ENCODE measurements at regions not wholly inside any gene's neighbourhood (a gene's known extent, or its start where the extent isn't known, plus 50 kb on each side); places are given as distances from the start of the nearest gene placed in this dataset.
"Not testable (repeated sequence)": the region's sequence is repeated elsewhere in the genome, so short reads cannot be mapped to it uniquely, and the experiment has no call there.

GRCh38 chr9:33623658-33624586, 99.9 kb downstream of the ANKRD18B start:
- DNase-seq (ENCODE audit: low spot score) (peak; percentile 43), FAIRE-seq (no peak)

GRCh38 chr9:33628318-33628717, 104.3 kb downstream of the ANKRD18B start:
- FAIRE-seq; DNase-seq (ENCODE audit: low spot score): not testable (repeated sequence)

GRCh38 chr9:33628865-33629410, 104.9 kb downstream of the ANKRD18B start:
- DNase-seq (ENCODE audit: low spot score) (no peak), FAIRE-seq (no peak)

- FAIRE-seq (no peak), DNase-seq (ENCODE audit: low spot score) (no peak)
Measured at GRCh38 chr9:33633636-33634035, 109.6 kb downstream of the ANKRD18B start.

- DNase-seq (ENCODE audit: low spot score) (no peak), FAIRE-seq (no peak)
Measured at GRCh38 chr9:33637881-33638280, 113.8 kb downstream of the ANKRD18B start.

GRCh38 chr9:33638391-33638915, 114.4 kb downstream of the ANKRD18B start:
- DNase-seq (ENCODE audit: low spot score) (no peak), FAIRE-seq (no peak)

GRCh38 chr9:33645706-33646105, 121.7 kb downstream of the ANKRD18B start:
- DNase-seq (ENCODE audit: low spot score): no peak
- peak; percentile 37 for FAIRE-seq

- FAIRE-seq: no peak
- DNase-seq (ENCODE audit: low spot score): no peak
Measured at GRCh38 chr9:33649463-33649862, 125.4 kb downstream of the ANKRD18B start.

- FAIRE-seq (no peak), DNase-seq (ENCODE audit: low spot score) (no peak)
Measured at GRCh38 chr9:33651125-33651524, 127.1 kb downstream of the ANKRD18B start.

- DNase-seq (ENCODE audit: low spot score) (no peak), FAIRE-seq (no peak)
Measured at GRCh38 chr9:33659921-33660320, 135.4 kb upstream of the PRSS3 start.

GRCh38 chr9:33660772-33661171, 134.6 kb upstream of the PRSS3 start:
- DNase-seq (ENCODE audit: low spot score) (no peak), FAIRE-seq (no peak)

GRCh38 chr9:33661176-33661575, 134.2 kb upstream of the PRSS3 start:
- no peak for FAIRE-seq
- no peak for DNase-seq (ENCODE audit: low spot score)

- no peak for FAIRE-seq
- DNase-seq (ENCODE audit: low spot score): no peak
Measured at GRCh38 chr9:33662871-33663270, 132.5 kb upstream of the PRSS3 start.

- FAIRE-seq; DNase-seq (ENCODE audit: low spot score): not testable (repeated sequence)
Measured at GRCh38 chr9:33676194-33676745, 119.1 kb upstream of the PRSS3 start.

GRCh38 chr9:33676746-33677505, 118.4 kb upstream of the PRSS3 start:
- FAIRE-seq (no peak), DNase-seq (ENCODE audit: low spot score) (no peak)

- no peak for DNase-seq (ENCODE audit: low spot score)
- FAIRE-seq: no peak
Measured at GRCh38 chr9:33677506-33677809, 117.9 kb upstream of the PRSS3 start.

- FAIRE-seq (no peak), DNase-seq (ENCODE audit: low spot score) (no peak)
Measured at GRCh38 chr9:33677961-33678360, 117.4 kb upstream of the PRSS3 start.

GRCh38 chr9:33682551-33682950, 112.8 kb upstream of the PRSS3 start:
- DNase-seq (ENCODE audit: low spot score) (no peak), FAIRE-seq (no peak)

- no peak for FAIRE-seq
Measured at GRCh38 chr9:33684831-33685230, 110.5 kb upstream of the PRSS3 start.

GRCh38 chr9:33686942-33687341, 108.4 kb upstream of the PRSS3 start:
- FAIRE-seq (no peak), DNase-seq (ENCODE audit: low spot score) (no peak)

More at GRCh38 chr9:33684831-33685230, 110.5 kb upstream of the PRSS3 start:
- DNase-seq (ENCODE audit: low spot score): no peak

- FAIRE-seq (no peak), DNase-seq (ENCODE audit: low spot score) (no peak)
Measured at GRCh38 chr9:33687779-33688178, 107.6 kb upstream of the PRSS3 start.
